Coronary artery (tissue), 2 donors: ENCODE measurements at regions not wholly inside any gene's neighbourhood (a gene's known extent, or its start where the extent isn't known, plus 50 kb on each side); places are given as distances from the start of the nearest gene placed in this dataset.

Experiments
- DNase-seq: peaks from one replicate; pipeline ENCODE4 v3.0.0-alpha.2; 2017; ENCODE audit warnings: low spot score
- H3K27ac ChIP-seq, 2 donors: fragments of 200-600 bp; sonication (generic); one replicate each; pipeline ENCODE4 v1.5.1; 2016 to 2019
- H3K4me3 ChIP-seq: fragments of 200-600 bp; sonication (generic); 2 replicates; pipeline ENCODE4 v1.5.1; 2016; ENCODE audit warnings: mild to moderate bottlenecking, moderate library complexity
- TF ChIP-seq, protein P1 (sequence below): fragments of 200-600 bp; sonication (generic); IDR thresholded peaks from one replicate; pipeline ENCODE4 v1.5.1; 2019; ENCODE audit warnings: antibody characterized with exemption

DNA sequence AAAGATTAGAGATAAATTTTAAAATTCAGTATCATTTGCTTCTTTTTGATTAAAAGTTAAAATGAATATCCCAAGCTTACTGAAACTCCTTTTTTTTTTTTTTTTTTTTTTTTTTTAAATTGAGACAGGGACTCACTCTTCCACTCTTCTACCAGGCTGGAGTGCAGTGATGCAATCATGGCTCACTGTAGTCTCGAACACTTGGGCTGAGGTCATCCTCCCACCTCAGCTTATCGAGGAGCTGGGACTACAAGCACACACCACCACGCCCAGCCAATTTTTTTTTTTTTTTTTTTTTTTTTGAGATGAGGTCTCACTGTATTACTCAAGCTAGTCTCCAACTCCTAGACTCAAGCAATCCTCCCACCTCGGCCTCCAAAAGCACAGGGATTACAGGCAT is 92.1 kb upstream of the RGS18 start:
- H3K27ac ChIP-seq = no peak overlapping the region
- TF ChIP-seq, protein P1, sequence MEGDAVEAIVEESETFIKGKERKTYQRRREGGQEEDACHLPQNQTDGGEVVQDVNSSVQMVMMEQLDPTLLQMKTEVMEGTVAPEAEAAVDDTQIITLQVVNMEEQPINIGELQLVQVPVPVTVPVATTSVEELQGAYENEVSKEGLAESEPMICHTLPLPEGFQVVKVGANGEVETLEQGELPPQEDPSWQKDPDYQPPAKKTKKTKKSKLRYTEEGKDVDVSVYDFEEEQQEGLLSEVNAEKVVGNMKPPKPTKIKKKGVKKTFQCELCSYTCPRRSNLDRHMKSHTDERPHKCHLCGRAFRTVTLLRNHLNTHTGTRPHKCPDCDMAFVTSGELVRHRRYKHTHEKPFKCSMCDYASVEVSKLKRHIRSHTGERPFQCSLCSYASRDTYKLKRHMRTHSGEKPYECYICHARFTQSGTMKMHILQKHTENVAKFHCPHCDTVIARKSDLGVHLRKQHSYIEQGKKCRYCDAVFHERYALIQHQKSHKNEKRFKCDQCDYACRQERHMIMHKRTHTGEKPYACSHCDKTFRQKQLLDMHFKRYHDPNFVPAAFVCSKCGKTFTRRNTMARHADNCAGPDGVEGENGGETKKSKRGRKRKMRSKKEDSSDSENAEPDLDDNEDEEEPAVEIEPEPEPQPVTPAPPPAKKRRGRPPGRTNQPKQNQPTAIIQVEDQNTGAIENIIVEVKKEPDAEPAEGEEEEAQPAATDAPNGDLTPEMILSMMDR = no peak
- no peak for DNase-seq
- H3K4me3 ChIP-seq = no peak overlapping the region

DNA sequence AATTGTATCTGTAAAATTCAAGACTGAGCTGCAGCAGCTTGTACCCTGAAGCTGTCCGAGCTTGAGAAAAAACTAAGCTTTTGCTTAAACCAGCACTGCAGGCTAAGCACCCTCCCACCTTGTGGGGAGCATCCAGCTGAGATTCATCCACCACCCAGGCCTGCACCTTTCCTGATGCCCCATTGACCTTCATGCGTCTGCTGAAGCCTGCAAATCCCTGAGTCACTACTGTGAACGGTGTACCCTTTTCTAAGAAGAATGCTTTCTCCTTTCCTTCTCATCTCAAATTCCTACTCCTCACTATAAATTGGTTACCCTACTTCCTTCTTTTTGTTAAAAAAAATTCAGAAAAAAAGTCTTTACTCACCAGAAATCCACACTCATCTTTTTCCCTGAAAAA is 90.9 kb upstream of the RGS18 start:
- Histone ChIP-seq H3K4me3 (no peak overlapping the region), H3K27ac (no peak overlapping the region)
- TF ChIP-seq, protein P1 = no peak
- no peak for DNase-seq

DNA sequence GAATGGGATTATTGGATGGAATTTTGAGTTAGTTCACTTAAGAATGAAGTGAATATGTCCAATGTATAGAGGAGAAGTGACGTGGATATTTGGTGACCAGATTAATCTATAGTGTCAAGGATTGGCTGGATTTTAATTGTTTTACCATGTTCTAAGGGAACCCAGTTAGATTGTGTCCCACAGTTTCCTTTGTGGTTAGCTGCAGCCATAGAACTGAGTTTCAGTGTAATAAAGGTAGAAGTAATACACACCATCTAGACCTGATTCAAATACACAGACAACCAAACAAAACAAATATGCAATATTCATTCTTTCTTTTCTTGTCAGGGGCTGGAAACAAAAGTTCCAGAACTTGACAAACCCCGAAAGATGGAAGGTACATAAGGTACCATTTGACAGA is 88.0 kb upstream of the RGS18 start:
- Histone ChIP-seq H3K4me3 (no peak overlapping the region), H3K27ac (no peak overlapping the region)
- TF ChIP-seq, protein P1 = no peak
- no peak for DNase-seq

DNA sequence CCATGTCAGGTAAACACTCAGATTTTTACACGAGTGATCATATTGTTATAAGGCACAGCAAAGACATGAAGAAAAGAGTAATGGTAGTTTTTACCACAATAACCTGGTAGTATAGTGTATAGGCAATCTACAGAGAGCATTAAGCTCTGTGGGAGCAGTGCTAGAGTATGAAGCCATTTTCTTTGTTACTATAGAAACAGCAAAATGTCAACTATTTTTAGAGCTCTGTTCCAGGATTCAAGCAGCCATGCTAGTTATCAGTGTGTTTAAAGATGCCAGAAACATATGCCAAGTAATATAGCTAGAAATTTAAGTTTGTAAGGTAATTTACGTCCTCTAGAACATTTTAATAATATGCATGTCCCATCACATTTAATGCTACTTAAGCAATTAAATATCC is 77.6 kb upstream of the RGS18 start:
- no peak for DNase-seq
- Histone ChIP-seq H3K4me3 (no peak overlapping the region), H3K27ac (no peak overlapping the region)
- TF ChIP-seq, protein P1 = no peak

DNA sequence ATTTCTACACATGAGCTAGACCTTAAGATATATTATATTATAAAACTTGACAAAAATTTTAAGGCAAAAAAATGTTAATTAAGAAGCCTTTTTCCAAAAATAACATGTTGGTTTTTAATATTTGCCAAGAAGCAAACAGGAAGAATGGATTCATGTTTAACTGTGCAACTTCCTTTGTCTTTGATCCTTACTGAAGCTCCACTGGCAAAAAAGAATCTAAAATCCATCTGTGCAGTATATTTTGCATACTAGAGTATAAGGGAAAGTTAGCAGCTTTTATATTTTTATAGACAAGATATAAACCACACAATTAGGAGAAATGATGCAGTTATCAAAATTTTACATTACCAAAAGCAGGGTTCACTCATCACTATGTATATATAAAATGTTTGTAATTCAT is 76.9 kb upstream of the RGS18 start:
- TF ChIP-seq, protein P1 = no peak
- Histone ChIP-seq H3K4me3 (no peak overlapping the region), H3K27ac (no peak overlapping the region)
- no peak for DNase-seq

DNA sequence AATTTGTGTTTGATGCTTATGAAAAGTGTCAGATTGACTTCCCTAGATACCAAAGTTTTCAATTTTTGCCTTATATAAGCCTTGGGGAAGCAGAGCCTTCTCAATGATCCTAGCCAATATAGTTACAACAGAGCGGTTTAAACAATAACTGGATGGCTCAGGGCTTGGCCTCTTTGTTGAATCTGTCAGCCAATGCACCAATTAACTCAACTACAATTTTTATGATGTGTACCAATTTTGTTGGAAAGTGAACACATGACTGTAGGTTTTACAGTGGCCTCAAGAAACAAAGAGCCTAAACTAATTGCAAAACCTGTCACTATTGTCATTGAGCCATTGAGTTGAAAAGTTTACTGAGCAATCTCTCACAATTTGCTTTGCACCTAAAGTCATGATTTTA is 71.6 kb upstream of the RGS18 start:
- no peak overlapping the region for H3K4me3 ChIP-seq
- H3K27ac ChIP-seq = no peak overlapping the region
- TF ChIP-seq, protein P1 = no peak
- DNase-seq = no peak

DNA sequence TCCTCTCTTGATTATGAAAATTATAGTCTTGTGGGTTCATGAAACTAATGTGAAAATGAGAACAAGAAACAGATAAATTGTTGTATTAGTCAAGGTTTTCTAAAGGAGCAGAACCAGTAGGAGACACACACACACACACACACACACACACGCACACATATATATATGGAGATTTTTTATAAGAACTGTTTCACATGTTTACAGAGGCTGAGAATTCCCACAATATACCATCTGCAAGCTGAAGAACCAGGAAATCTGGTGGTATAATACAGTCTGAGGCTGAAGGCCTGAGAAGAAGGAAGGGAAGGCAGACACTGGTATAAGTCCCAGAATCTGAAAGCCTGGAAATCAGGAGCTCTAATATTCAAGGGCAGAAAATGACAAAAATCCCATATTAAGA is 70.9 kb upstream of the RGS18 start:
- DNase-seq = no peak
- TF ChIP-seq, protein P1 = no peak
- Histone ChIP-seq H3K27ac (no peak overlapping the region), H3K4me3 (no peak overlapping the region)
